ENCODE measurements at regions not wholly inside any gene's neighbourhood (a gene's known extent, or its start where the extent isn't known, plus 50 kb on each side); places are given as distances from the start of the nearest gene placed in this dataset.
"Not testable (repeated sequence)": the region's sequence is repeated elsewhere in the genome, so short reads cannot be mapped to it uniquely, and the experiment has no call there.

GRCh38 chr6:44036699-44037101 lies 90.6 kb downstream of the MRPL14 start:
- no peak for DNase-seq

GRCh38 chr6:44036196-44036595 lies 91.1 kb downstream of the MRPL14 start:
- peak; percentile 10 for DNase-seq

- DNase-seq = peak; percentile 12
These were observed 91.6 kb downstream of the MRPL14 start for GRCh38 chr6:44035621-44036020.

GRCh38 chr6:44034931-44035345 lies 92.3 kb downstream of the MRPL14 start:
- no peak for DNase-seq

GRCh38 chr6:44034391-44034861 lies 92.8 kb downstream of the MRPL14 start:
- peak; percentile 23 for DNase-seq

- DNase-seq = peak; percentile 10
These were observed 96.3 kb downstream of the MRPL14 start for GRCh38 chr6:44030812-44031454.

- DNase-seq = peak; percentile 15
These were observed 97.6 kb downstream of the MRPL14 start for GRCh38 chr6:44029444-44030185.

- DNase-seq = peak; percentile 37
These were observed 98.4 kb downstream of the MRPL14 start for GRCh38 chr6:44028789-44029310.

- peak; percentile 10 for DNase-seq
These were observed 102.0 kb downstream of the MRPL14 start for GRCh38 chr6:44025226-44025625.

GRCh38 chr6:44024574-44025219 lies 102.6 kb downstream of the MRPL14 start:
- DNase-seq = peak; percentile 22

GRCh38 chr6:44023586-44024454 lies 103.4 kb downstream of the MRPL14 start:
- peak; percentile 18 for DNase-seq

GRCh38 chr6:44022671-44023352 lies 104.4 kb downstream of the MRPL14 start:
- peak; percentile 10 for DNase-seq

- peak; percentile 35 for DNase-seq
These were observed 105.0 kb downstream of the MRPL14 start for GRCh38 chr6:44022296-44022661.

- DNase-seq = peak; percentile 16
These were observed 105.5 kb downstream of the MRPL14 start for GRCh38 chr6:44021589-44022295.

- no peak for DNase-seq
These were observed 106.4 kb downstream of the MRPL14 start for GRCh38 chr6:44020664-44021425.

- peak; percentile 75 for DNase-seq
These were observed 107.1 kb downstream of the MRPL14 start for GRCh38 chr6:44020148-44020547.

- not testable (repeated sequence) for DNase-seq
These were observed 109.9 kb downstream of the MRPL14 start for GRCh38 chr6:44017307-44017706.

GRCh38 chr6:44016131-44016870 lies 111.0 kb downstream of the MRPL14 start:
- DNase-seq = peak; percentile 12

- DNase-seq = peak; percentile 35
These were observed 115.2 kb downstream of the MRPL14 start for GRCh38 chr6:44012078-44012493.
